Panc1 (cell line): ENCODE measurements at regions not wholly inside any gene's neighbourhood (a gene's known extent, or its start where the extent isn't known, plus 50 kb on each side); places are given as distances from the start of the nearest gene placed in this dataset.

ENCODE experiments used
- SIN3A ChIP-seq: IDR thresholded peaks from 2 replicates; pipeline ENCODE4 v1.6.1; 2012; ENCODE audit warnings: low read depth, mild to moderate bottlenecking, low read length, moderate library complexity, borderline replicate concordance; ENCODE audit not compliant: insufficient read depth
- TF ChIP-seq, protein P1 (sequence below): fragments of 450-650 bp; IDR thresholded peaks from 2 replicates; pipeline ENCODE4 v1.5.1; 2017; ENCODE audit warnings: mild to moderate bottlenecking

DNA sequence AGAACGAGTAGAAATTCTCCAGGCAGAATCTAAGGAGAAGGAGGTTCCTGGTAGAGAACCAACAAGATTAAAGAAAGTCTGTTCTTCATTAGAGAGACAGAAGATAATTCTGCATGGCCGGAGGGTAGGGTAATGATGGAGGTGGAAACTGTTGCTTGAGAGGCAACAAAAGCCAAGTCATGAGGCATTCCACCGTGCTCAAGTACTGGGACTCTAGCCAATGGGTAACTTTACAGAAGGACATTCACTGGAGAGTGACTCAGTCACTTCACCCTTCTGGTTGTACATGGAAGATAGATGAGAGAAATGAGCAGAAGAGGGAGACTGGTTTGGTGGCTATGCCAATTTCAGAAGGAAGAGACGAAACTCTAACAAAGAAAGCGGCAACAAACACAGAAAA, 53.6 kb upstream of the ANKFN1 start:
- TF ChIP-seq, protein P1, sequence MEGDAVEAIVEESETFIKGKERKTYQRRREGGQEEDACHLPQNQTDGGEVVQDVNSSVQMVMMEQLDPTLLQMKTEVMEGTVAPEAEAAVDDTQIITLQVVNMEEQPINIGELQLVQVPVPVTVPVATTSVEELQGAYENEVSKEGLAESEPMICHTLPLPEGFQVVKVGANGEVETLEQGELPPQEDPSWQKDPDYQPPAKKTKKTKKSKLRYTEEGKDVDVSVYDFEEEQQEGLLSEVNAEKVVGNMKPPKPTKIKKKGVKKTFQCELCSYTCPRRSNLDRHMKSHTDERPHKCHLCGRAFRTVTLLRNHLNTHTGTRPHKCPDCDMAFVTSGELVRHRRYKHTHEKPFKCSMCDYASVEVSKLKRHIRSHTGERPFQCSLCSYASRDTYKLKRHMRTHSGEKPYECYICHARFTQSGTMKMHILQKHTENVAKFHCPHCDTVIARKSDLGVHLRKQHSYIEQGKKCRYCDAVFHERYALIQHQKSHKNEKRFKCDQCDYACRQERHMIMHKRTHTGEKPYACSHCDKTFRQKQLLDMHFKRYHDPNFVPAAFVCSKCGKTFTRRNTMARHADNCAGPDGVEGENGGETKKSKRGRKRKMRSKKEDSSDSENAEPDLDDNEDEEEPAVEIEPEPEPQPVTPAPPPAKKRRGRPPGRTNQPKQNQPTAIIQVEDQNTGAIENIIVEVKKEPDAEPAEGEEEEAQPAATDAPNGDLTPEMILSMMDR: no peak
- no peak for TF ChIP-seq SIN3A
